H1 (cell line): ENCODE measurements at regions not wholly inside any gene's neighbourhood (a gene's known extent, or its start where the extent isn't known, plus 50 kb on each side); places are given as distances from the start of the nearest gene placed in this dataset.

ENCODE experiments used
- CTCF ChIA-PET: fragments of 300-600 bp; sonication (Branson Sonifier 250); formaldehyde crosslinking; loops from one replicate; lab custom pipeline; 2021; ENCODE audit not compliant: partially characterized antibody; lab: Charles Lee
- POLR2A ChIA-PET: fragments of 300-600 bp; sonication (Branson Sonifier 250); formaldehyde crosslinking; loops from one replicate; lab custom pipeline; 2021; ENCODE audit warnings: inconsistent platforms; ENCODE audit not compliant: partially characterized antibody; lab: Charles Lee
- DNase-seq, 2 experiments: peaks; one replicate each; pipeline versions ENCODE4 v3.0.0 to v3.0.0-alpha.2; 2010 to 2022; ENCODE audit warnings: low spot score in 2 of 2, low read depth in 1 of 2, mixed read lengths in 1 of 2
- FAIRE-seq: peaks from 2 replicates; lab custom pipeline; 2011; peaks lifted over from hg19 to GRCh38; lab: Jason Lieb, UNC
- H2AFZ ChIP-seq: 2 replicates; pipeline ENCODE4 v1.8.1; 2012; ENCODE audit warnings: low read length, inconsistent platforms
- H2AK5ac ChIP-seq: 2 replicates; pipeline ENCODE4 v1.6.1; 2013; ENCODE audit warnings: low read depth, low read length
- H2BK120ac ChIP-seq: replicated peaks from 2 replicates; pipeline ENCODE3; 2013; ENCODE audit warnings: low read depth, low read length, inconsistent platforms
- H2BK12ac ChIP-seq: 2 replicates; pipeline ENCODE4 v1.6.1; 2013; ENCODE audit warnings: low read depth, low read length
- H2BK15ac ChIP-seq: 2 replicates; pipeline ENCODE4 v1.6.1; 2013; ENCODE audit warnings: low read length
- H2BK20ac ChIP-seq: 2 replicates; pipeline ENCODE4 v1.6.1; 2013; ENCODE audit warnings: low read length
- H2BK5ac ChIP-seq: 2 replicates; pipeline ENCODE4 v1.6.1; 2013; ENCODE audit warnings: low read depth, low read length
- H3K14ac ChIP-seq: 2 replicates; pipeline ENCODE4 v1.6.1; 2013; ENCODE audit warnings: inconsistent platforms; ENCODE audit not compliant: insufficient read length
- H3K18ac ChIP-seq: 2 replicates; pipeline ENCODE4 v1.6.1; 2013; ENCODE audit warnings: low read length; ENCODE audit errors: extremely low read depth
- H3K23ac ChIP-seq: 2 replicates; pipeline ENCODE4 v1.6.1; 2013; ENCODE audit warnings: inconsistent platforms; ENCODE audit not compliant: insufficient read length
- H3K23me2 ChIP-seq: 2 replicates; pipeline ENCODE4 v1.6.1; 2013; ENCODE audit warnings: low read depth, low read length
- H3K27ac ChIP-seq: 2 replicates; pipeline ENCODE4 v1.6.1; 2011; ENCODE audit warnings: low read depth, low read length, inconsistent platforms
- H3K27me3 ChIP-seq, 4 experiments: replicated peaks in 1 of 4; 1 replicate in 1 of 4; 2 replicates in 3 of 4; pipeline versions ENCODE4 v1.6.1 to v1.8.1; 2011 to 2013; ENCODE audit warnings: low read length in 3 of 4, mild to moderate bottlenecking in 3 of 4, inconsistent platforms in 2 of 4, mixed read lengths in 2 of 4, moderate library complexity in 1 of 4; ENCODE audit not compliant: control insufficient read depth in 3 of 4, insufficient read depth in 3 of 4; ENCODE audit errors: extremely low read depth in 1 of 4
- H3K36me3 ChIP-seq, 4 experiments: 2 replicates each; pipeline versions ENCODE4 v1.6.1 to v1.8.1; 2011 to 2013; ENCODE audit warnings: mild to moderate bottlenecking in 4 of 4, low read length in 3 of 4, moderate library complexity in 2 of 4, control low read depth in 1 of 4, inconsistent platforms in 1 of 4; ENCODE audit not compliant: insufficient read depth in 4 of 4, control insufficient read depth in 2 of 4
- H3K4ac ChIP-seq: replicated peaks from 2 replicates; pipeline ENCODE3; 2013; ENCODE audit warnings: low read length, low read depth, mixed read lengths, inconsistent platforms; ENCODE audit not compliant: insufficient read length
- H3K4me1 ChIP-seq, 4 experiments: replicated peaks in 1 of 4; 1 replicate in 1 of 4; 2 replicates in 3 of 4; pipeline versions ENCODE4 v1.6.1 to v1.8.1; 2011 to 2013; ENCODE audit warnings: low read length in 3 of 4, inconsistent platforms in 2 of 4, mixed read lengths in 1 of 4; ENCODE audit not compliant: insufficient read depth in 4 of 4, control insufficient read depth in 3 of 4
- H3K4me2 ChIP-seq, 2 experiments: 2 replicates each; pipeline versions ENCODE4 v1.6.1 to v1.8.1; 2011 to 2013; ENCODE audit warnings: low read depth in 2 of 2, low read length in 2 of 2, control low read depth in 1 of 2, inconsistent platforms in 1 of 2, mild to moderate bottlenecking in 1 of 2; ENCODE audit not compliant: insufficient read depth in 1 of 2
- H3K4me3 ChIP-seq, 4 experiments: fragments of 200-600, 300-600 bp in 1 of 4; sonication (generic), shearing (Covaris generic), sonication (Bioruptor Twin) in 1 of 4; 2 replicates each; pipeline versions ENCODE4 v1.5.1 to v1.8.1; 2011 to 2016; ENCODE audit warnings: low read length in 4 of 4, low read depth in 3 of 4, control low read depth in 2 of 4, inconsistent platforms in 2 of 4, mild to moderate bottlenecking in 2 of 4, mixed read lengths in 1 of 4, moderate library complexity in 1 of 4; ENCODE audit not compliant: insufficient read depth in 2 of 4; ENCODE audit errors: extremely low read depth in 1 of 4
- H3K56ac ChIP-seq: replicated peaks from 2 replicates; pipeline ENCODE3; 2013; ENCODE audit warnings: low read depth, mild to moderate bottlenecking, mixed read lengths, low read length, inconsistent platforms; ENCODE audit not compliant: insufficient read length
- H3K79me1 ChIP-seq: 2 replicates; pipeline ENCODE4 v1.6.1; 2013; ENCODE audit warnings: low read depth, low read length, control low read depth
- H3K79me2 ChIP-seq, 2 experiments: 2 replicates each; pipeline versions ENCODE4 v1.6.1 to v1.8.1; 2012 to 2013; ENCODE audit warnings: low read length in 2 of 2, mild to moderate bottlenecking in 2 of 2, inconsistent platforms in 1 of 2; ENCODE audit not compliant: insufficient read depth in 2 of 2, control insufficient read depth in 1 of 2
- H3K9ac ChIP-seq, 4 experiments: replicated peaks in 1 of 4; 1 replicate in 1 of 4; 2 replicates in 3 of 4; pipeline versions ENCODE4 v1.6.1 to v1.8.1; 2011 to 2013; ENCODE audit warnings: low read depth in 3 of 4, low read length in 3 of 4, control low read depth in 2 of 4, mild to moderate bottlenecking in 2 of 4, moderate library complexity in 2 of 4, inconsistent platforms in 1 of 4; ENCODE audit errors: extremely low read depth in 1 of 4
- H3K9me3 ChIP-seq, 2 experiments: 2 replicates each; pipeline versions ENCODE4 v1.6.1 to v1.8.1; 2012 to 2013; ENCODE audit warnings: mild to moderate bottlenecking in 2 of 2, moderate library complexity in 2 of 2, control low read depth in 1 of 2, inconsistent platforms in 1 of 2, low read depth in 1 of 2, low read length in 1 of 2, mixed read lengths in 1 of 2; ENCODE audit not compliant: insufficient read depth in 2 of 2
- H4K20me1 ChIP-seq, 2 experiments: replicated peaks in 1 of 2; 2 replicates each; pipeline versions ENCODE3 to v1.8.1; 2011 to 2013; ENCODE audit warnings: inconsistent platforms in 2 of 2, low read length in 2 of 2, mild to moderate bottlenecking in 1 of 2; ENCODE audit not compliant: insufficient read depth in 2 of 2, control insufficient read depth in 1 of 2
- H4K5ac ChIP-seq: 2 replicates; pipeline ENCODE4 v1.6.1; 2013; ENCODE audit warnings: low read length, low read depth, mixed read lengths, inconsistent platforms; ENCODE audit not compliant: insufficient read length
- H4K8ac ChIP-seq: 2 replicates; pipeline ENCODE4 v1.8.0; 2013; ENCODE audit warnings: mild to moderate bottlenecking, moderate library complexity, low read length, inconsistent platforms; ENCODE audit not compliant: insufficient read depth; ENCODE audit errors: extremely low read depth
- H4K91ac ChIP-seq: replicated peaks from 2 replicates; pipeline ENCODE3; 2013; ENCODE audit warnings: low read length, mixed read lengths, inconsistent platforms; ENCODE audit not compliant: insufficient read length
- BRCA1 ChIP-seq: IDR thresholded peaks from 2 replicates; pipeline ENCODE4 v1.6.1; 2012; ENCODE audit warnings: low read depth, low read length, improper control_type of control experiment
- CEBPB ChIP-seq: IDR thresholded peaks from 2 replicates; pipeline ENCODE4 v1.6.1; 2012; ENCODE audit warnings: low read depth, low read length
- CHD2 ChIP-seq: IDR thresholded peaks from 2 replicates; pipeline ENCODE4 v1.6.1; 2012; ENCODE audit warnings: low read length, improper control_type of control experiment
- EZH2 ChIP-seq: fragments of 200-600 bp; sonication (generic); IDR thresholded peaks from 2 replicates; pipeline ENCODE4 v1.7.1; 2012; ENCODE audit warnings: low read depth, mild to moderate bottlenecking, moderate library complexity, low read length, inconsistent platforms; ENCODE audit not compliant: severe bottlenecking
- NRF1 ChIP-seq: IDR thresholded peaks from 2 replicates; pipeline ENCODE4 v1.6.1; 2011; ENCODE audit warnings: mild to moderate bottlenecking, low read depth, low read length, improper control_type of control experiment
- SP1 ChIP-seq: IDR thresholded peaks from 2 replicates; pipeline ENCODE4 v1.6.1; 2011; ENCODE audit warnings: low read depth, low read length
- SP2 ChIP-seq: IDR thresholded peaks from 2 replicates; pipeline ENCODE4 v1.6.1; 2012; ENCODE audit warnings: mild to moderate bottlenecking, low read length, inconsistent platforms
- SUZ12 ChIP-seq: fragments of 200-600 bp; sonication (generic); IDR thresholded peaks from 2 replicates; pipeline ENCODE4 v1.6.1; 2012; ENCODE audit warnings: mild to moderate bottlenecking, inconsistent platforms, low read length, moderate library complexity, mixed read lengths
- TAF1 ChIP-seq: IDR thresholded peaks from 2 replicates; pipeline ENCODE4 v1.6.1; 2011; ENCODE audit warnings: mild to moderate bottlenecking, low read depth, low read length
- WGBS, 2 experiments: shearing (Covaris generic) in 1 of 2; methylation state at CpG; one replicate each; pipeline versions ENCODE4 v1.1.6 to v1.1.7; 2013 to 2015; ENCODE audit warnings: low lambda C conversion rate in 2 of 2, mixed read lengths in 2 of 2, inconsistent platforms in 1 of 2, low coverage in 1 of 2, missing lambda C conversion rate in 1 of 2; ENCODE audit not compliant: insufficient replicate concordance in 2 of 2, insufficient coverage in 1 of 2, insufficient read length in 1 of 2; ENCODE audit errors: extremely low coverage in 1 of 2, missing lambda C conversion rate in 1 of 2; 5-methylcytosine and 5-hydroxymethylcytosine counted together
- TF ChIP-seq, protein P1 (sequence below): IDR thresholded peaks from 2 replicates; pipeline ENCODE4 v1.6.1; 2011; ENCODE audit warnings: low read depth, mild to moderate bottlenecking, low read length; ENCODE audit not compliant: insufficient read depth
- TF ChIP-seq, protein P2 (sequence below): IDR thresholded peaks from 2 replicates; pipeline ENCODE4 v1.6.1; 2012; ENCODE audit warnings: inconsistent platforms

DNA sequence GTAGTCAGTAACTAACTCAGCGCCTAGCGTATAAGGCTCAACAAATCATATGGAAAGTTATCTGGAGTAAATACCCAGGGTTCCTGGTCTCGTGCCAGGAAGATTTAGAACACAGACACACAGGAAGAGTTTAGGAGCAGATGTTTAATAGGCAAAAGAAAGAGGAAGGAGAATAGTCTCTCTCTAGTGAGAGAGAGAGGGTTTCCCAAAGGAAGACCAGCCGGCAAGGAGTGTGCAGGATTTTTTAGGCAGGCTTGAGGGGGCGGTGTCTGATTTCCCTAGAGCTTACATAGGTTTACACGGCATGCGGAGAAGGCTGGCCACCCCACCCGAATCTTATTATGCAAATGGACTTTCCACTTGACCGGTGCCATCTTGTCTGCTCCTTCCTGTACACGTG, 284.0 kb upstream of the FRG1 start:
- no peak overlapping the region for H2BK5ac ChIP-seq
- FAIRE-seq: no peak
- no peak overlapping the region for H2BK20ac ChIP-seq
- WGBS, 2 experiments: 90% methylated on average over 8 of the region's 10 CpGs; no CpG with 5 or more reads in 1 of the 2 experiments
- no peak for DNase-seq
- ChIA-PET POLR2A (no interaction called here), CTCF (no interaction called here)
- no peak overlapping the region for H3K27ac ChIP-seq
- no peak overlapping the region for H3K4ac ChIP-seq
- no peak overlapping the region for H3K14ac ChIP-seq
- no peak overlapping the region for H3K18ac ChIP-seq
- H2AK5ac ChIP-seq: no peak overlapping the region
- H3K79me1 ChIP-seq: no peaks in the 10 kb centered on the region
- no peaks in the 10 kb centered on the region for H3K27me3 ChIP-seq
- H2AFZ ChIP-seq: no peak overlapping the region
- H4K8ac ChIP-seq: no peak overlapping the region
- H3K9me3 ChIP-seq: no peaks in the 10 kb centered on the region
- no peaks in the 10 kb centered on the region for H3K79me2 ChIP-seq
- H4K5ac ChIP-seq: no peak overlapping the region
- no peak overlapping the region for H3K23ac ChIP-seq
- peaks cover 0 to 5% (median 1%) of the 10 kb centered on the region in 4 experiments; a peak in 1 of 7 replicates for H3K4me1 ChIP-seq
- no peak overlapping the region for H3K4me2 ChIP-seq
- no peak overlapping the region for H3K9ac ChIP-seq
- H4K20me1 ChIP-seq: no peaks in the 10 kb centered on the region
- H2BK120ac ChIP-seq: no peak overlapping the region
- no peak overlapping the region for H2BK12ac ChIP-seq
- H3K23me2 ChIP-seq: no peaks in the 10 kb centered on the region
- H2BK15ac ChIP-seq: no peak overlapping the region
- no peaks in the 10 kb centered on the region for H3K36me3 ChIP-seq
- no peak for TF ChIP-seq CEBPB
- no peak for TF ChIP-seq TAF1
- no peak for TF ChIP-seq EZH2
- TF ChIP-seq, protein P1, sequence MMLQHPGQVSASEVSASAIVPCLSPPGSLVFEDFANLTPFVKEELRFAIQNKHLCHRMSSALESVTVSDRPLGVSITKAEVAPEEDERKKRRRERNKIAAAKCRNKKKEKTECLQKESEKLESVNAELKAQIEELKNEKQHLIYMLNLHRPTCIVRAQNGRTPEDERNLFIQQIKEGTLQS: no peak
- TF ChIP-seq SP2: no peak
- TF ChIP-seq, protein P2, sequence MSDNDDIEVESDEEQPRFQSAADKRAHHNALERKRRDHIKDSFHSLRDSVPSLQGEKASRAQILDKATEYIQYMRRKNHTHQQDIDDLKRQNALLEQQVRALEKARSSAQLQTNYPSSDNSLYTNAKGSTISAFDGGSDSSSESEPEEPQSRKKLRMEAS: no peak
- TF ChIP-seq SUZ12: no peak
- TF ChIP-seq SP1: no peak
- TF ChIP-seq BRCA1: no peak
- TF ChIP-seq CHD2: no peak
- TF ChIP-seq NRF1: no peak
- no peak overlapping the region for H3K4me3 ChIP-seq
- H3K56ac ChIP-seq: no peak overlapping the region
- H4K91ac ChIP-seq: no peak overlapping the region
